Activated T-cell treated with anti-CD3 and anti-CD28 coated beads for 24 hours (primary cell): ENCODE measurements at regions not wholly inside any gene's neighbourhood (a gene's known extent, or its start where the extent isn't known, plus 50 kb on each side); places are given as distances from the start of the nearest gene placed in this dataset.

Source experiments
- DNase-seq: peaks from one replicate; pipeline ENCODE4 v3.0.0-alpha.2; 2020; ENCODE audit warnings: low read depth

DNA sequence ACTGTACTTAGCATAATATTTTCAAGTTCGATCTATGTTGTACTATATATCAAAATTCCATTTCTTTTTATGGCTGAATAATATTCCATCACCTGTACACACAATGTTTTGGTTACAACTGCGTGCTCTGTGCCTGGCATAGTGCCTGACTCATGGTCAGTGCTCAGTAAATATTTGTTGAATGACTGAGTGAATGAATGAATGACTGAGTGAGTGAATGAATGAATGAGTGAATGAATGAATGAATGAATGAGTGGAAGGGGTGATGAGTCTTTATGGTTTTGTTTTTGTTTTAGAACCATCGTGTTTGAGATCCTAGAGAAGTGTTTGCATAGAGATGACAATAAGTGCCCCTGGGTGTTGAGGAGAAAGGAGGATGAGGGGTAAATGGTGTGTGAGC, 155.3 kb downstream of the MRM1 start:
- DNase-seq = no peak

DNA sequence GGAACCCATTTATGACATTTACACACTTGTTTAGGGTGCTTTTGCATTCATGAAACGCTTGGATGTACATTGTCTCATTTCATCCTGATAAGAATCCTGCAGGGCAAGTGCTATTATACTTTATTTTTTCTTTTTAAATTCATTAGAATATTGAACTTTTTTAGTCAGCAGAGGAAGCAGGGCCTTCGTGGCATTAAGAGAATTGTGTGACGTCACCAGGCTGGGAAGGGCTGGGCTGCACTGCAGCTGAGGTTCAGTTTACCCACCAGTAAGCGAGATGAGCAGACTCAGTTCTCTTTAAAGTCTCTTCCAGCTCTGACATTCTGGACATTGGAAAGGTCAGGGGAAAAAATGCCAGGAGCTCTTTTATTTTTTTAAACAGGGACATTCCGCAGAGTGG, 159.0 kb downstream of the MRM1 start:
- DNase-seq = no peak

DNA sequence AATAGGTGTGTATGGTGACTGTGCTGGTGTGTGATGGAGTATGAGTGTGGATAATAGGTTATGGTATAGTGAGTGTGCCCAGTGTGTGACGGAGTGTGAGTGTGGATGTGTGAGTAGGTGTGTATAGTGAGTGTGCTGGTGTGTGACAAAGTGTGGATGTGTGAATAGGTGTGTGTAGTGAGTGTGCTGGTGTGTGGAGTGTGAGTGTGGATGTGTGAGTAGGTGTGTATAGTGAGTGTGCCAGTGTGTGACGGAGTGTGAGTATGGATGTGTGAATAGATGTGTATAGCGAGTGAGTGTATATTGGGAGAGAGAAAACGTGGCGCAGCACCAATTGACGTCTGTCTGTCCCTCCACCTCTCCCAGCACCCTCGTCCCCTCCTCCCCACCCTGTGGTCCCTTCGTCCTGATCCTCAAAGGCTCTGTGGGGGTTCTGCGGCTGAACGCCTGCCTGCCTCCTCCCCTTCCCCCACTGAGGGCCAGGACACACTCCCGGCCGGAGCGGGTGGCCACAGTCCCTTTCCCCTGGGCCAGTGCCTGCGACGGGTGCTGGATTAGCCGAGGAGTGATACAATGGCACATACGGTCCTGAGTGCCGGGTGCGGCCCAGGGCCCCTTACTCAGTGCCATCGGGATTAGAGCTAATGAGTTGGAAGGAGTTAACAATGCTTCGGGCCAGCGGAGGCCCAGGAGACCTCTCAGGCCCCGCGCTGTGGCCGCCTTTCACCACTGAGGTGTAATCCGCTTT, 160.0 kb downstream of the MRM1 start:
- DNase-seq = no peak

DNA sequence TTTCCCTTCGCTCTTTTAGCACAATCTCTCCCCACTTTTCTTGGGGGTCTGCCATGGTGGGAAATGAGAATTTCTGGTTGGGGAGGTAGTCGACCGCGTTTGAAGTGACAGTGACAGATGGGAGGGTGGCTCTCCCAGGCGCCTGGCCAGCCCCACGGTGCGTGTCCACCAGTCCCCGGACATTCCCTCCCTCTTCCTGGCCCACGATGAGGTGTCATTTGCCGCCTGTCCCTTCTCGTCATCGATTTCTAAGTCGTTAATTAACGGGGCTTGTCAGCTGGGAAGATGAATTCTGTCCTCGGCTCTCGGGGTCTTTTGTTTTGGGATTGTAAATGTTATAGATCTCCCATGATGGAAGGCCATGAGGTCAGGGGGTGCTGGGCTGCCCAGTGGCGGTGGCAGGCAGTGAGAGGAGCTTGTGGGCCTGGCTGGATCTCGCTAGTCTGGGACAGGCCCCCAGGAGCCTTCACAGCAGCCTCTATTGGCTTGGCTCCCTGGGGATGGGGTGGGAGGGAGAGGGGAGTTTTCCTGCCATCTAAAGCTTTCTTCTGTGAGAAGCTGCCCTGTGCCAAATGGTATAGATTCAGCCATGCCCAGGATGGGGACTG, 164.2 kb downstream of the MRM1 start:
- no peak for DNase-seq

DNA sequence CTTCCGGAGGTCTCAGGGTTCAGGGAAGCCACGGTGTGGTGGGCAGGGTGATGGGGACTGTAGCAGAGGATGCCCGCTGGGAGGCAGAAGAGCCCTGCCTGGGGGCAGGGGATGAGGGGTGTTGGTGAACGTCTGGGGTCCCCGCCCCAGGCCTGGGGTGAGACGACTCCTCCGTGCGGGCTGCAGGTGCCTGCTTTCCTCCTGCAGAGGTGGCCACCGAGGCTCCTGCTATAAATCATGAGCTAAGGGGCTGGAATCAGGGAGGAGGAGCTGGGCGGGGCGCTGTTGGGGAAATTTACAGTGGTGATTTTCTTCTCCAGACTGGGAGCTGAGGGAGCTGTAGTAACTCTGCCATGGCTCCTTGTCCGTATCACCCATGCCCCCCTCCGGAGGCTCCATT, 167.0 kb downstream of the MRM1 start:
- no peak for DNase-seq

DNA sequence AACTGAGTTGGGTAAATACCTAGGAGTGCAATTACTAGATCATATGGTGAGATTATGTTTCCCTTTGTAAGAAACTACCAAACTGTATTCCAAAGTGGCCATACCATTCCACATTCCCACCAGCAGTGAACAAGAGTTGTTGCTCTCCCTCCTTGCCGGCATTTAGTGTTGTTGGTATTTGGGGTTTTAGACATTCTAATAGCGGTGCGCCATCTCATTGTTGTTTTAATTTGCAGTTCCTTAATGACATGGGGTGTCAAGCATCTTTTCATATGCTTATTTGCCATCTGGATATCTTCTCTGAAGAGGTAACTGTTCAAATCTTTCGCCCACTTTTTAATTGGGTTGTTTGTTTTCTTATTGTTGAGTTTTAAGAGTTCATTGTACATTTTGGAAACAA, 164.2 kb upstream of the LHX1 start:
- no peak for DNase-seq

DNA sequence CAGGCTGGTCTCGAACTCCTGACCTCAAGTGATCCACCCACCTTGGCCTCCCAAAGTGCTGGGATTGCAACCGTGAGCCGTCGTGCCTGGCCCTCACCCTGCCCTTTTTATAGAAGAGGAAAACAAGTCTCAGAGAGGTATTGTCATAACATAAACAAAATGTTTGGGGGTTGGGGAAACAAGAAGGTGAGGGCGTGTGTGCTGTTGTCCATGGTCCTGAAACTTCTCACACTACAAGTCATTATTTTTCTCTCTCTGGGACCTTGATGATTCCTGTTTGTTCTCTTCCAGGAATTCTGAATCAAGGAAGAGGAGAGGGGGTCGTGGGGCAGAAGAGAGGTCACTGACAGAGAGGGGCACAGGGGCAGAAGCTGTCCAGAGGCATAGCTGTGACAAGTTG, 160.2 kb upstream of the LHX1 start:
- no peak for DNase-seq

DNA sequence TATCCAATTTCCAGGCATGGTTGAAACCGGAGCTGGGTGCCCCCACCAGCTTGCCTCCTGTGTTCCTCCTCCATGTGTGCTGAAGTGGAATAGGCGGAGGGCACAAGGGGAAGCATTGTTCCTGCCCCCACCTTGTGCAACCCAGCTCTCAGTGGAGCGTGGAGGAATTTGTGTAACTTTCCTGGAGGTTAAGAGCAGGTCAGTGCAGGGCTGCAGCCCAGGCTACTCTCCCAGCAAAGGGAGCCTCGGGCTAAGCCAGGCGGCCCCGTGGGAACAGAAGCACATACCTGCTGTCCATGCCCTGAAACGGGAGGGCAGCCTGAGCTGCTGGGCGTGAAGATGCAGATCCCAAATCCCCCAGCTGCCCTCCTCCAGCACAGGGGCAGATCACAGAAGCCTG, 158.8 kb upstream of the LHX1 start:
- DNase-seq = no peak

DNA sequence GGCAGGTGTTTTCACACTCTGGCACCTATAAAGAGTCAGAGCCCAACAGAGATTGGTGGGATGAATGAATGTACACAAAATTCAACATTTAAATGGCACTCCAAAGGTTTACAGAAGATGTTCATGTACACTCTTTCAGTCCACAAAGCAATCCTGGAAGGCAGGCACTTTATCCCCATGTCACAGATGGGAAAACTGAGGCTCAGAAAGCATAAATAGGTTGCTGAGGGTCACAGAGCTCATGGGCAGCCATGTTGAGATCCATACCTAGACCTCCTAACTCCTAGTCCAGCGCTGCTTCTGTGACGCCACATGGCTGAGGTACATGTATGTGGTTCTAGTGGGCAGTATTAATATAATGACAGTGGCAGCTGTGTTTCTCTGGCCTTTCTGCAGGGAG, 157.7 kb upstream of the LHX1 start:
- no peak for DNase-seq

DNA sequence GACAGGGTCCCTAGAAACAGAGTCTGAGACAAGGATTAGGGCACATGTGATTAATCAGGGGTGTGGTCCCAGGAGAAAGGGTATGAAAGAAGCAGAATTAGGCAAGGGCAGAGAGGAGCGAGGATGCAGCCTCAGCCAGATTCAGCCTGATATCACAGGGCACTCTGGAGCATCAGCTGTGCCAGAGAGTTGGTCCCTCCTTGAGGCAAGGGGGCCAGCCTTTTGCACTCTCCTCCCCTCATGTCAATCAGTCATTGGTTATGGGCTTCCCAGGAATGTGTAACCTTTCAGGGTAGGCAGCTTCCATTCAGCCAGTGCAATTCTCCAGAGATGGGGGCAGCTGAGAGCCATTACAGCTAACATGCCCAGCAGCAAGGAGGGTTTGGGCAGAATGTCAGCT, 152.6 kb upstream of the LHX1 start:
- no peak for DNase-seq

DNA sequence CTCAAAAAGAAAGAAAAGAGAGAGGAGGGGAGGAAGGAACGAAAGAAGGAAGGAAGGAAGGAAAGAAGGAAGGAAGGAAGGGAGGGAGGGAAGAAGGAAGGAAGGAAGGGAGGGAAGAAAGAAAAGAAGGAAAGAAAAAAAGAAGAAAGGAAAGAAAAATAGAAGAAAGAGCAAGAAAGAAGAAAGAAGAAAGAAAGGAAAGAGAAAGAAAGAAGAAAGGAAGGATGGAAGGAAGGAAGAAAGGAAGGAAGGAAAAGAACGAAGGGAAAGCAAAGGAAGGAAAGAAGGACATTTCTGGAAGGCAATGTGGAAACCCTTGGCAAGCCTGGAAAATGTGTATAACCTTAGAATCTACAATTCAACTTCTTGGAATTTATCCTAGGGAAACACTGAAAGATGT, 150.4 kb upstream of the LHX1 start:
- DNase-seq = no peak

DNA sequence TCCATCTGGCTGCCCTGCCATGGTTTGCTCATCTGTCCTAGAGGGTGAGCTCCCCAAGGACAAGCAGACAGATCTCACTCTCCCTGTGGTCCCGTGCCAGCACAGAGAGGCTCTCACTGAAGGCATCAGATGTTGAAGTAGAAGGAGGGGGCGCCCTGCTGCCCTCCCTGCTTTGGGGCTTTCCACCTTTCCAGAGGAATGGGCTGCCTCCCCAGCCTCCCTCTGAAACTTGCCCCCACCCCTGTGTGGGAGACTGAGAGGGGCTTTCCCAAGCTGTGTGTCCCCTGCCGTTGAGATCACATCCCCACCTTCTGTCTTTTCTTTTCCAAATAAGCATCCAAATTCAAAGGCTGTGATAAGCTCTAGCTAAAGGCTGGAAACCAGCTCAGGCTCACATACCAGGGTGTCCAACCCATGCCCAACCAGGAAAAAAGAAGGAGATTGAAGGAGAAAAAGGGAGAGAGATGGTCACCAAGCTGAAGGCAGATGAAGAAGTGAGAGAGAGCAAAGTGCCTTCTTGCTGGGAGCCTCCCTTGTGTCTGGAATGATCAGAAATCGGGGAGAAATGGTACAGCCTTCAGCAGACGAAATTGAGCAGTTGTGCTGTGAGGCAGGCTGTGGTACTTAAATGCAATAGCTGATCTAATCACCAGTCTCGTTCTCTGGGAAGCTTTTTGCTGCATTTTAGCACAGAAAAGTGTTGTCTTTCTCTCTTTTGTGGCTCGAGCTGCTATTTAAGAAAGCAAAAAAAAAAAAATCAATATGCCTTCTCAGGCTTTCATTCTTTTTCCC, 145.9 kb upstream of the LHX1 start:
- no peak for DNase-seq

DNA sequence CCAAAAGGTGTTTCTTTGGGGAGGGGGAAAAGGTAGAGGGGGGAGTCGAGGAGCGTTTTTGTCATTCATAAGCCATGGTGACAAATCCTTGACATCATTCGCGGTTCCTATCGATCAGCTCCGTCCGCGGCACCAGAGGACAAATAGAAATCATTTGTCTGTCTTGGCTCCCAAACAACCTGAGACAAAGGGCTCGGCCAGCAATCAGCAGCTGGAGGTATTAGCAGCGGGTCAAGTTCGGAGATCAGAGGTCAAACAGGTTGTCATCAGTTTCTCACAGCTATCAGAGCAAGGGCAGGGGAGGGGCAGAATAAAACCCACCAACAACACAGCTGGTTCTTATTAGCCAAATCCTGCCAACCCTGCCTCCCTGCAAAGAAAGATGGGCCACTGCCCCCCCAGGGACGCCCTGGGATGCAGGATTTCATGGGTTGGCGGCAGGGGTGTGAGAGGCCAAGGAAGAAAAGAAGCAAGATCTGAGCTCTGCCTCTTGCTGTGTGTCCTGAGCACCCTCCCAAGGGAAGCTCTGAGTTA, 145.3 kb upstream of the LHX1 start:
- no peak for DNase-seq

DNA sequence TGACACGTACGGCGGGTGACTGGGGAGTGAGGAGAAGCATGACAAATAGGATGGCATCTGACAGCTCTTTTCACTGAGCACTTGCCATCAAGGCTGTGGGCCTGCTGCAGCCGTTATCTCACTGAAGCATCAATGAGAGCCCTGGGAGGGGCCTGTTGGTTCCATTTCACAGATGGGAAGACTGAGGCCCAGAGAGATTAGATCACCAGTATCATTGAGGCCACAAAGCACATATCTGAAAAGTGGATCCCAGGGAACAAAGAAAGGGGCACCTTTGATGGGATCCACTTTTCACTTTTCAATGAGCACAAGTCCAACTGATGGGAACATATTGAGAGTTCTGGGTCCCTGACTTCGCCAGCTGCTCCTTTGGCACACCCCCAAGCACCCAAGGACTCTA, 144.4 kb upstream of the LHX1 start:
- DNase-seq = no peak

DNA sequence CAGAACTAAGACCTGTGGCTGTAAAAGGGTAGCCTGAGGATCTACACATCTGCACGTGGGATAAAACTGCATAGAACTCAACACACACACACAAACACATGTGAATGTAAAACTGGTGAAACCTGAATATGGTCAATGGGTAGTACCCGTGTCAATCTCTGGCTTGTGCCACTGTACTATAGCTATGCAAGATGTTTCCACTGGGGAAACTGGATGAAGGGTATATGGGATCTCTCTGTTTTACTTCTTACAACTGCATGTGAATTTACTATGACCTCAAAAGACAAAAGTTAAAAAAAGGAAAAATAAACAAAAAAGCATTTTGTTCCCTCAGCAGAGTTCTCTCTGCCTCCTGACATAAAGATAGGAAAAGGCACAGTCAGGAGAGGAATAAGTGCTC, 143.3 kb upstream of the LHX1 start:
- no peak for DNase-seq

DNA sequence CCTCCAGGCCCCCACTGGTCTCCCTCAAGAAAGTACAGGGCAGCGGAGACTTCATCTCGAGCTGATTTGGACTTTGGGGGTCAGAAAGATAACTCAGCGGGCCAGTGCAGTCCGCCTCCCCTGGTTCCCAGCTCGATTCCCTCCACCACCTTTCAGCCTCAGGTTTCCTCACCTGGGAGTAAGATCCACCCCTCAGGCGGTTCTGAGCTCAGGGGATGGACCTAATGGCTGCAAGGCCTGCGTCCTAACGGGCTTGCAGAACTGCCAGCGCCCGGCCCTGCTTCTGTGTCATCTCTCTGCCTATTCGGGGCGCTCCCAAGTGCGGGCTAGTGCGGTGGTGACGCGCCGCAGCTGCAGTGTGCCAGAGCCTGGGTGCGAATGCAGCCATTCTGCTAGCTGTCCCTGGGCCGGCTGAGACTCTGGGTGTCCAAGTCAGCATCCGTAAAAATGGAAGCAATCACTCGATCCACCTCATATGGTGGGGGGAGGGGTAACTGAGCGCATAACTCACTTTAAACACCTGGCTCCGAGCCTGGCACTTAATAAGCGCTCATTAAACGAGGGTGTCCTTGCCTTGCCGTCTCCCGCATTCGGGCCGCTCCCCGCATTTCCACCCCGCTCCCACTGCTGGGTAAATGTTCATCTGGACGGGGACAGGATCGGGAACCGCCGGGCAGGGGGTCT, 129.6 kb upstream of the LHX1 start:
- no peak for DNase-seq

DNA sequence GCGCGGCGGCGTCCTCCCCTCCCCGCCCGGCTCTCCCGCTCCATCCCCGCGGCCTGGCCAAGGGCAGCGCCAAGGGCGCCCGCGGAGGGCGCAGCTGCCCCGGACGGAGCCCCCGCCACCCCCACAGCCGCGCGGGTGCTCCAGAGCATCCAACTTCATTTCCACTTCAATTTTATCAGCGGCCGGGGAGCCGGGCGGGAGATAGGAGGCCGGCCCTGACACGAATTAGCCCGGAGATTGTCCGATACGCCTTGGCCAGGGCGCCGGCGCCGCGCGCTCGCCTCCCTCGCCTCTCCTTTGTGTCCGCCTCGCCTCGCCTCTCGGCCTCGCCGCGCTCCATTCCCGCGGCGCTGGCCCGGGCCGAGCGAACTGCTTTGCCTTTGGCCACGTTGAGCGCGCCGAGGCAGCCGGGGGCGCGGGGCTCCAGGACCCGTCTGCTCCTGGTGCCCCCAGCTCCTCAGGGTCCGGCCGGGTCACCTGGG, 129.1 kb upstream of the LHX1 start:
- DNase-seq = no peak

DNA sequence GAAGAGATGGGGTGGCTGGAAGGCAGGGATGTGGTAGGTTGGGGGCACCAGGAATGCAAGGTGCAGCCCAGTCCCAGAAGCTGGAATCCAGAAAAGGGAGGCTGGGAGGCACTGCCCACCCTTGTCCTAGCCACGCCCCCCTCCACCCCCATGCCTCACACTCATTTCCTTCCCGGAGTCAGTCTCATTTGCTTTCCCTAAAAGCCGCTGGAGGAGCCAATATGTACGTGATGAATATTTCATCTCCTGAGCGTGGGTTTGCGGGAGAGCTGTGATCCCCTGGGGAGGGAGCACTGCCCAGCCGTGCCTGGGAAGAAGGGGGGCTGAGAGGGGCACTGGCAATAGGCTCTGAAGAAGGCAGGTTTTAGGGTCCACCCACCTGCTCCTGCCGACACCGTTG, 124.5 kb upstream of the LHX1 start:
- DNase-seq = no peak

DNA sequence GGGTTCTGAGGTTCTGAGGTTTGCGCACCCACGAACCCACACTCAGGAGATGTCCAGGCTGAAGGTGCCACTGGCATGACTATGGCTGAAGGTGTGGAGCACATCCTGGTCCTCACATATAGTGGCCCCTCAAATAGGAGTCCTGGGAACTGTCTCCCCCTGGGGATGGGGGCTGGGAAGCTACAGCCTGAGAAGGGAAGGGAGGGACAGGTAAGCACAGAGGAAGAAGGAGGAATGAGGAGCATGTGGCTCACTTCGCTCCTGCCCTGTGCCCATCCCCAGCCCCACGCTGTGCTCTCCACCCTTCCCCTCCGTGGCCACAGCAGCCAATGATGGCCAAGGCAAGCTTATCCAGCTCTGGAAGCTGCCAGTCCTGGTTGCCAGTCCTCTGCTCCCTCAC, 123.9 kb upstream of the LHX1 start:
- DNase-seq = no peak

DNA sequence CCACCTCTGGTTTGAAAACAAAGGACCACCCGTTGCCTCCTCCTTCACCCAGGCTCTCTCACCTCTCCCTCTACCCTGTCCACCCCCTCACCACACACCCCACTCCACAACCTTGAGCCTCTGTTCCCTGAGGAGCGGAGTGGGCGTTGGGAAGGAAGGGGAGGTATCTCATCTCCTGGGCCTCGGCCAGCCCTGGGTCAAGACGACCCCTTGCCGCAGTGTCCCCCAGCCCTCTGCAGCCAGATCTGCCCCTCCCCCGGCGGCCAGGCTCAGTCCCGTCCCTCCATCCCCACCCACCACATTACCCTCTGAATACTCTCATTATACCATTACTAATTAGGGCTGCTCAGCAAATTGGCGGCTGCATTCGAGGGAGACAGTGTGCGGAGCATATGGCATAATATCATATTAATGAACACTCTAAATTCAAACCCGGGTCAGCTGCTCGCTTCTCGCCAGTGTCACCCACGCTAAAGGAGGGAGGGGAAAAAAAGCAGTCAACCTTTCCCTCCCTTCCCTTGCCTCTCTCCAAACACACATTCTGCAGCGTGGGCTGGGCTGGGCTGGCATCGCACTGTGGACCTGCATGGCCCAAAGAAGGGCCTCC, 123.2 kb upstream of the LHX1 start:
- DNase-seq = no peak

DNA sequence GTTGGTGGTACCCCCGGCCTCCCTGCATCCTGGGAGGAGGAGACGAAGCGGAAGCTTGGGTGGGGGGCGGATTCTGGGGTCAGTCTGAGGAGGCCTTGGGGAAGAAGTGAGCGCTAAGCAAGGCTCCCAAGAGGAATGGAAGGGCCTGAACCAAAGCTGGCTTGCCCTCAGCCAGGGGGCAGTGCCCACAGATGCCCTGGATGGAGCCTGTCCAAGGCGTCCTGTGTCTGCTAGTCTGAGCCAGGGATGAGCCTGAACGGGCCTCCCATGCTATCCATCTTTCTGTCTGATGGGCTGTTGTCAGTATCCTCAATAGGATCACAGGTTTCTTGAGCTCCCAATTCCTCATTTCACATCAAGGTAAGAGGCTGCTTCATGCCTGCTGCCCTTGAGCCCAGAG, 122.3 kb upstream of the LHX1 start:
- DNase-seq = no peak
